NT2/D1 (cell line): ENCODE measurements at regions not wholly inside any gene's neighbourhood (a gene's known extent, or its start where the extent isn't known, plus 50 kb on each side); places are given as distances from the start of the nearest gene placed in this dataset.

Source experiments
- YY1 ChIP-seq: IDR thresholded peaks from 2 replicates; pipeline ENCODE4 v1.6.1; 2011; ENCODE audit not compliant: insufficient read length, insufficient read depth
- ZNF274 ChIP-seq: IDR thresholded peaks from 2 replicates; pipeline ENCODE4 v1.6.1; 2011; ENCODE audit warnings: mild to moderate bottlenecking, low read depth, low read length

- TF ChIP-seq ZNF274 (no peak), YY1 (no peak)
These were observed 195.8 kb downstream of the SHQ1 start for GRCh38 chr3:72652395-72652794.
